Parathyroid adenoma (tissue), 2 donors: ENCODE measurements at regions not wholly inside any gene's neighbourhood (a gene's known extent, or its start where the extent isn't known, plus 50 kb on each side); places are given as distances from the start of the nearest gene placed in this dataset.
A peak's percentile ranks its signal among the peaks of the same experiment; 100 is the strongest.

Experiments used
- H2AFZ ChIP-seq: fragments of 300-600 bp; sonication (generic); one replicate; pipeline ENCODE4 v1.7.0; 2017; ENCODE audit warnings: antibody characterized with exemption, mild to moderate bottlenecking
- H3K27ac ChIP-seq: fragments of 300-600 bp; sonication (generic); one replicate; pipeline ENCODE4 v1.7.0; 2017
- H3K27me3 ChIP-seq: fragments of 300-600 bp; sonication (generic); one replicate; pipeline ENCODE4 v1.7.0; 2017; ENCODE audit warnings: low read length; ENCODE audit not compliant: control insufficient read depth, insufficient read depth
- H3K36me3 ChIP-seq: fragments of 300-600 bp; sonication (generic); one replicate; pipeline ENCODE4 v1.7.0; 2017; ENCODE audit warnings: low read length; ENCODE audit not compliant: control insufficient read depth, insufficient read depth
- H3K4me1 ChIP-seq: fragments of 300-600 bp; sonication (generic); one replicate; pipeline ENCODE4 v1.7.0; 2017; ENCODE audit warnings: control low read depth
- H3K4me2 ChIP-seq: fragments of 300-600 bp; sonication (generic); one replicate; pipeline ENCODE4 v1.7.0; 2017; ENCODE audit warnings: low read length
- H3K4me3 ChIP-seq: fragments of 300-600 bp; sonication (generic); one replicate; pipeline ENCODE4 v1.7.0; 2017; ENCODE audit warnings: low read depth, low read length
- H3K79me2 ChIP-seq: fragments of 300-600 bp; sonication (generic); one replicate; pipeline ENCODE4 v1.7.0; 2017; ENCODE audit warnings: control low read depth
- H3K9ac ChIP-seq: fragments of 300-600 bp; sonication (generic); one replicate; pipeline ENCODE4 v1.7.0; 2017; ENCODE audit warnings: mild to moderate bottlenecking
- H3K9me3 ChIP-seq: fragments of 300-600 bp; sonication (generic); one replicate; pipeline ENCODE4 v1.7.0; 2017; ENCODE audit warnings: low read length; ENCODE audit not compliant: control insufficient read depth
- CTCF ChIP-seq: fragments of 300-600 bp; sonication (generic); IDR thresholded peaks from one replicate; pipeline ENCODE4 v1.7.0; 2017; ENCODE audit warnings: antibody characterized with exemption, mild to moderate bottlenecking
- donor health status: primary hyperparathyroidism.

GRCh38 chr5:166961028-166961427, 1330.4 kb upstream of the WWC1 start:
- H2AFZ ChIP-seq: no peak overlapping the region
- H3K79me2 ChIP-seq: no peaks in the 10 kb centered on the region
- H3K27me3 ChIP-seq: no peaks in the 10 kb centered on the region
- H3K9ac ChIP-seq: no peak overlapping the region
- no peak overlapping the region for H3K4me3 ChIP-seq
- H3K27ac ChIP-seq: no peak overlapping the region
- H3K9me3 ChIP-seq: no peaks in the 10 kb centered on the region
- no peaks in the 10 kb centered on the region for H3K36me3 ChIP-seq
- H3K4me2 ChIP-seq: no peak overlapping the region
- no peaks in the 10 kb centered on the region for H3K4me1 ChIP-seq
- TF ChIP-seq CTCF: no peak

- Histone ChIP-seq H3K27me3 (no peaks in the 10 kb centered on the region), H2AFZ (no peak overlapping the region), H3K36me3 (no peaks in the 10 kb centered on the region), H3K4me1 (no peaks in the 10 kb centered on the region), H3K4me2 (no peak overlapping the region), H3K4me3 (no peak overlapping the region), H3K9me3 (no peaks in the 10 kb centered on the region), H3K79me2 (no peaks in the 10 kb centered on the region), H3K9ac (no peak overlapping the region), H3K27ac (no peak overlapping the region)
- TF ChIP-seq CTCF: no peak
Observed at GRCh38 chr5:166961913-166962312, 1329.5 kb upstream of the WWC1 start.

- no peak overlapping the region for H3K4me3 ChIP-seq
- H3K9me3 ChIP-seq: no peaks in the 10 kb centered on the region
- no peak overlapping the region for H3K9ac ChIP-seq
- no peaks in the 10 kb centered on the region for H3K79me2 ChIP-seq
- H2AFZ ChIP-seq: no peak overlapping the region
- no peaks in the 10 kb centered on the region for H3K4me1 ChIP-seq
- H3K27ac ChIP-seq: no peak overlapping the region
- no peaks in the 10 kb centered on the region for H3K27me3 ChIP-seq
- no peak for TF ChIP-seq CTCF
- H3K4me2 ChIP-seq: no peak overlapping the region
- H3K36me3 ChIP-seq: no peaks in the 10 kb centered on the region
Observed at GRCh38 chr5:166962461-166962860, 1329.0 kb upstream of the WWC1 start.

GRCh38 chr5:166963596-166963995, 1327.8 kb upstream of the WWC1 start:
- no peaks in the 10 kb centered on the region for H3K79me2 ChIP-seq
- H3K9ac ChIP-seq: no peak overlapping the region
- no peak overlapping the region for H3K4me3 ChIP-seq
- H3K27ac ChIP-seq: no peak overlapping the region
- no peak overlapping the region for H2AFZ ChIP-seq
- H3K27me3 ChIP-seq: no peaks in the 10 kb centered on the region
- no peaks in the 10 kb centered on the region for H3K9me3 ChIP-seq
- H3K4me2 ChIP-seq: no peak overlapping the region
- no peaks in the 10 kb centered on the region for H3K36me3 ChIP-seq
- TF ChIP-seq CTCF: no peak
- no peaks in the 10 kb centered on the region for H3K4me1 ChIP-seq

GRCh38 chr5:166977911-166978422, 1313.5 kb upstream of the WWC1 start:
- H3K27me3 ChIP-seq: no peaks in the 10 kb centered on the region
- H3K27ac ChIP-seq: no peak overlapping the region
- H3K4me1 ChIP-seq: no peaks in the 10 kb centered on the region
- no peak overlapping the region for H3K9ac ChIP-seq
- peak overlapping the region; percentile 48 for H3K4me3 ChIP-seq
- H3K36me3 ChIP-seq: no peaks in the 10 kb centered on the region
- no peaks in the 10 kb centered on the region for H3K79me2 ChIP-seq
- no peak for TF ChIP-seq CTCF
- H3K9me3 ChIP-seq: no peaks in the 10 kb centered on the region
- peak overlapping the region; percentile 72 for H3K4me2 ChIP-seq
- peak overlapping the region; percentile 51 for H2AFZ ChIP-seq
